ENCODE measurements at regions not wholly inside any gene's neighbourhood (a gene's known extent, or its start where the extent isn't known, plus 50 kb on each side); places are given as distances from the start of the nearest gene placed in this dataset.
"Not testable (repeated sequence)": the region's sequence is repeated elsewhere in the genome, so short reads cannot be mapped to it uniquely, and the experiment has no call there.

- TF ChIP-seq CTCF (IDR thresholded peaks at IDR 0.05; ENCODE audit: control extremely low read depth, extremely low read depth, low read depth, missing control alignments) = no peak
- no peak for DNase-seq (ENCODE audit: extremely low spot score)
- CTCF ChIA-PET = no interaction called here
- POLR2A ChIA-PET = no interaction called here
Observed at GRCh38 chr1:70573317-70573843, 162.3 kb downstream of the CTH start.

GRCh38 chr1:70581661-70582060 is 170.6 kb downstream of the CTH start:
- no peak for DNase-seq (ENCODE audit: extremely low spot score)
- POLR2A ChIA-PET = no interaction called here
- no peak for TF ChIP-seq CTCF (IDR thresholded peaks at IDR 0.05; ENCODE audit: control extremely low read depth, extremely low read depth, low read depth, missing control alignments)
- CTCF ChIA-PET = no interaction called here

GRCh38 chr1:70583522-70583921 is 172.5 kb downstream of the CTH start:
- no peak for TF ChIP-seq CTCF (IDR thresholded peaks at IDR 0.05; ENCODE audit: control extremely low read depth, extremely low read depth, low read depth, missing control alignments)
- POLR2A ChIA-PET = no interaction called here
- DNase-seq (ENCODE audit: extremely low spot score) = no peak
- CTCF ChIA-PET = interaction anchor here (0.9 to 1.5 kb wide), 3 partner anchors 9 to 18 kb away, joined by 3 to 5 read pairs (median 4); no protein-coding TSS in a partner anchor

GRCh38 chr1:70586046-70586445 is 175.0 kb downstream of the CTH start:
- ChIA-PET POLR2A (no interaction called here), CTCF (interaction anchor here (0.7 kb wide), 1 partner anchor 20 kb away, joined by 3 read pairs; no protein-coding TSS in a partner anchor)
- no peak for DNase-seq (ENCODE audit: extremely low spot score)
- no peak for TF ChIP-seq CTCF (IDR thresholded peaks at IDR 0.05; ENCODE audit: control extremely low read depth, extremely low read depth, low read depth, missing control alignments)

- TF ChIP-seq CTCF (IDR thresholded peaks at IDR 0.05; ENCODE audit: control extremely low read depth, extremely low read depth, low read depth, missing control alignments) = no peak
- ChIA-PET CTCF (no interaction called here), POLR2A (no interaction called here)
- no peak for DNase-seq (ENCODE audit: extremely low spot score)
Observed at GRCh38 chr1:70587872-70588366, 176.9 kb downstream of the CTH start.

GRCh38 chr1:70593551-70593950 is 182.5 kb downstream of the CTH start:
- POLR2A ChIA-PET; DNase-seq (ENCODE audit: extremely low spot score); CTCF ChIA-PET: not testable (repeated sequence)

GRCh38 chr1:70608815-70609214 is 197.7 kb downstream of the CTH start:
- no peak for DNase-seq (ENCODE audit: extremely low spot score)
- POLR2A ChIA-PET = no interaction called here
- TF ChIP-seq CTCF (IDR thresholded peaks at IDR 0.05; ENCODE audit: control extremely low read depth, extremely low read depth, low read depth, missing control alignments) = no peak
- CTCF ChIA-PET = no interaction called here

GRCh38 chr1:70610164-70610563 is 199.1 kb downstream of the CTH start:
- DNase-seq (ENCODE audit: extremely low spot score); CTCF ChIA-PET; POLR2A ChIA-PET: not testable (repeated sequence)
